ENCODE measurements at regions not wholly inside any gene's neighbourhood (a gene's known extent, or its start where the extent isn't known, plus 50 kb on each side); places are given as distances from the start of the nearest gene placed in this dataset.

- TF ChIP-seq CTCF (IDR thresholded peaks at IDR 0.05; ENCODE audit: insufficient read depth, low read depth, low read length): no peak
- no peak overlapping the region for H3K4me3 ChIP-seq (ENCODE audit: low read depth, low read length)
- DNase-seq (ENCODE audit: low read depth): no peak
Observed at GRCh38 chr3:152703245-152703890, 131.6 kb upstream of the P2RY1 start.

GRCh38 chr3:152706991-152707713, 127.8 kb upstream of the P2RY1 start:
- no peak overlapping the region for H3K4me3 ChIP-seq (ENCODE audit: low read depth, low read length)
- DNase-seq (ENCODE audit: low read depth): no peak
- no peak for TF ChIP-seq CTCF (IDR thresholded peaks at IDR 0.05; ENCODE audit: insufficient read depth, low read depth, low read length)

GRCh38 chr3:152709659-152710058, 125.3 kb upstream of the P2RY1 start:
- no peak for TF ChIP-seq CTCF (IDR thresholded peaks at IDR 0.05; ENCODE audit: insufficient read depth, low read depth, low read length)
- DNase-seq (ENCODE audit: low read depth): no peak
- no peak overlapping the region for H3K4me3 ChIP-seq (ENCODE audit: low read depth, low read length)

GRCh38 chr3:152710549-152710948, 124.4 kb upstream of the P2RY1 start:
- TF ChIP-seq CTCF (IDR thresholded peaks at IDR 0.05; ENCODE audit: insufficient read depth, low read depth, low read length): no peak
- H3K4me3 ChIP-seq (ENCODE audit: low read depth, low read length): no peak overlapping the region
- no peak for DNase-seq (ENCODE audit: low read depth)

GRCh38 chr3:152713989-152714388, 120.9 kb upstream of the P2RY1 start:
- H3K4me3 ChIP-seq (ENCODE audit: low read depth, low read length): no peak overlapping the region
- DNase-seq (ENCODE audit: low read depth): no peak
- no peak for TF ChIP-seq CTCF (IDR thresholded peaks at IDR 0.05; ENCODE audit: insufficient read depth, low read depth, low read length)

GRCh38 chr3:152714507-152714906, 120.4 kb upstream of the P2RY1 start:
- no peak for TF ChIP-seq CTCF (IDR thresholded peaks at IDR 0.05; ENCODE audit: insufficient read depth, low read depth, low read length)
- H3K4me3 ChIP-seq (ENCODE audit: low read depth, low read length): no peak overlapping the region
- no peak for DNase-seq (ENCODE audit: low read depth)

Data from fibroblast of villous mesenchyme (primary cell).